ENCODE measurements at regions not wholly inside any gene's neighbourhood (a gene's known extent, or its start where the extent isn't known, plus 50 kb on each side); places are given as distances from the start of the nearest gene placed in this dataset.

DNA sequence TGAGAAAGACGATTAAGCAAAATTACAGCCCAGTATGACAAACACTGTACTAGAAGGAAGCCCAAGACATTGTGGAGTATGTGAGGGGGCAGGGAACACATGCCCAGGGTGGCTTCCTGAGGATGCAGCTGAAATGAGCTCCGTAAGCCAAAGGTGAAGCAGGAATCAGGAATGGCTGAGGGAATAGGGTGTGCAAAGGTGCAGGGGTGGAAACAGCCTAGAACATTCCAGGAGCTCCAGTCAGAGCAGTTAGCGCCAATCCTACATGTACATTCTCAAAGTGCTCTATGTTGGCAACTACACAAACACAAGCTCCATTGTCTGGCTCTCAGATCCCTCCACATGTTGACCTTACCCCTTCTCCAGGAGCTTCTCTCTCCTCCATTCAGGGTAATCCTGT lies 257.9 kb downstream of the MAN2A1 start:
- TF ChIP-seq, protein P1, sequence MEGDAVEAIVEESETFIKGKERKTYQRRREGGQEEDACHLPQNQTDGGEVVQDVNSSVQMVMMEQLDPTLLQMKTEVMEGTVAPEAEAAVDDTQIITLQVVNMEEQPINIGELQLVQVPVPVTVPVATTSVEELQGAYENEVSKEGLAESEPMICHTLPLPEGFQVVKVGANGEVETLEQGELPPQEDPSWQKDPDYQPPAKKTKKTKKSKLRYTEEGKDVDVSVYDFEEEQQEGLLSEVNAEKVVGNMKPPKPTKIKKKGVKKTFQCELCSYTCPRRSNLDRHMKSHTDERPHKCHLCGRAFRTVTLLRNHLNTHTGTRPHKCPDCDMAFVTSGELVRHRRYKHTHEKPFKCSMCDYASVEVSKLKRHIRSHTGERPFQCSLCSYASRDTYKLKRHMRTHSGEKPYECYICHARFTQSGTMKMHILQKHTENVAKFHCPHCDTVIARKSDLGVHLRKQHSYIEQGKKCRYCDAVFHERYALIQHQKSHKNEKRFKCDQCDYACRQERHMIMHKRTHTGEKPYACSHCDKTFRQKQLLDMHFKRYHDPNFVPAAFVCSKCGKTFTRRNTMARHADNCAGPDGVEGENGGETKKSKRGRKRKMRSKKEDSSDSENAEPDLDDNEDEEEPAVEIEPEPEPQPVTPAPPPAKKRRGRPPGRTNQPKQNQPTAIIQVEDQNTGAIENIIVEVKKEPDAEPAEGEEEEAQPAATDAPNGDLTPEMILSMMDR (IDR thresholded peaks at IDR 0.05; ENCODE audit: insufficient read depth, low read length, missing control alignments), result no peak
- H3K4me3 ChIP-seq (ENCODE audit: low read depth, low read length), result no peak overlapping the region
- DNase-seq (ENCODE audit: low read depth, low spot score), result no peak
- ChIA-PET POLR2A (no interaction called here), CTCF (interaction anchor here (0.9 kb wide), 1 partner anchor 10 kb away, joined by 3 read pairs; no protein-coding TSS in a partner anchor)

DNA sequence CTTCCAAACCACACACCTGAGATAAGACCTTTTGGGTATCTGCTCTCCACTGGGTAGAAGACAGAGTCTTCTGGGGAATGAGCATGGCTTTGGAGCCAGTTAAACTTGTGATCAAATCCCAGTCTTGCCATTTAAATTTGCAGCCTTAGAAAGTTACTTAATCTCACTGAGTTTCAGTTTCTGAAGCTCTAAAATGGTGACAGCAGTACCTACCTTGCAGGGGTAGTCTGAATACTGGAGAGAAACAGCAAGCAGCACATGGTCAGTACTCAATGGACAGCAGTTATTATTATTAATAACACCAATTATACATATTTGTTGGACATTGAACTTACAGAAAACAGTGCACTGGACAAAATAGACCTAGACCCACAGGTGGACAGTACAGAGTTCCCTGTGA lies 260.9 kb downstream of the MAN2A1 start:
- POLR2A ChIA-PET, result no interaction called here
- CTCF ChIA-PET, result no interaction called here

DNA sequence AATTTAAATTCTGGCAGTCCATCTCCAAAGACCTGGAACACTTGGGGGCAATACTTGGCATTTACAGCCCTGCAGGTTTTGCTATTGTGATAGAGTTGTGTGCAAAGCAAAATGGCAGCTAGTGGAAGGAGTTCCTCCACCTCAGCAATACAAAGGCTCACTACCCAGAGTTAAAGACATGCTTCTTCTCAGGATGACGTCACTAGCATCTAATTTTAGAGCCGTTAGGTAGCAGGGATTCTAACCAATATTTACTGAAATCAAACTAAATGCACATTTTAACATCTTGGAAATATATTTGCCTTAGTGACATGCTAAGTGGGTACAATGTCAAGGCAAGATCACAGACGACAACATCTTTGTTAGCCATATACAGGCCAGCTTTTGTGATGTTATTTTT lies 261.6 kb downstream of the MAN2A1 start:
- TF ChIP-seq, protein P1 (IDR thresholded peaks at IDR 0.05; ENCODE audit: insufficient read depth, low read length, missing control alignments), result no peak
- ChIA-PET POLR2A (no interaction called here), CTCF (no interaction called here)
- H3K4me3 ChIP-seq (ENCODE audit: low read depth, low read length), result no peak overlapping the region
- no peak for DNase-seq (ENCODE audit: low read depth, low spot score)

More for the DNA sequence above, 260.9 kb downstream of the MAN2A1 start:
- no peak overlapping the region for H3K4me3 ChIP-seq (ENCODE audit: low read depth, low read length)
- DNase-seq (ENCODE audit: low read depth, low spot score), result no peak
- TF ChIP-seq, protein P1 (IDR thresholded peaks at IDR 0.05; ENCODE audit: insufficient read depth, low read length, missing control alignments), result no peak

DNA sequence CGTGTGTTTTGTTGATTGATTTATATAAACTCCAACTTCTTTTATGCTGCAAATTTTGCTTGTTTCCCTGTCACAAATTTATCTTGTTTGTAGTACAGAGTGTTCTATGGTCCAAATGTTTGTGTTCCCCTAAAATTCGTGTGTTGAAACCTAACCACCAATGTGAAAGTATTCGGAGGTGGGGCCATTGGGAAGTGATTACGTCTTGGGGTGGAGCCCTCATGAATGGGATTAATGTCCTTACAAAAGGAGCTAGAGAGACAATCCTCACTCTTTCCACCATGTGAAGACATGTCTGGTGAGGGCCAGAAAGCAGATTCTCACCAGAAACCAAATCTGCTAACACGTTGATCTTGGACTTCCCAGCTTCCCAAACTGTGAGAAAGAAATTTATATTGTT lies 262.0 kb downstream of the MAN2A1 start:
- TF ChIP-seq, protein P1 (IDR thresholded peaks at IDR 0.05; ENCODE audit: insufficient read depth, low read length, missing control alignments), result no peak
- POLR2A ChIA-PET, result no interaction called here
- no peak for DNase-seq (ENCODE audit: low read depth, low spot score)
- H3K4me3 ChIP-seq (ENCODE audit: low read depth, low read length), result no peak overlapping the region
- CTCF ChIA-PET, result no interaction called here

DNA sequence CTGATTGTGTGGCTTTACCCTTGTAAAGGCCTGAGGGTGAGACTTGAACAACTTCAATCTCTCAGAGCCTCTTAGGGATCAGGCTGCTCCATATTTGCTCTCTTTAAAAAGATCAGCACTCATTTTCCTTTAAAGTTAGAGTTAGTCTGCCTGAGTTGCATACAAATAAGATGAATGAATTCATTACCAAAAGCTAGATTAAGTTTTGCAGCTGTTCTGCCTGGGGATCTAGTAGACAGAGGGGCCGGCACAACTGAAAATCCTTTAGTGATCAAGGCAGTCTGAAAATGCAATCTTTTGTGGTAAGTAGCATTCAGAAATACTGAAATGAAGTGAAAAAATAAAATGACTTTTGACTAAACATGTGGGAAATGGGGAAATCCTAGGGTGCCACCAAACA lies 264.0 kb downstream of the MAN2A1 start:
- ChIA-PET CTCF (no interaction called here), POLR2A (no interaction called here)
- TF ChIP-seq, protein P1 (IDR thresholded peaks at IDR 0.05; ENCODE audit: insufficient read depth, low read length, missing control alignments), result no peak
- no peak for DNase-seq (ENCODE audit: low read depth, low spot score)
- H3K4me3 ChIP-seq (ENCODE audit: low read depth, low read length), result no peak overlapping the region

DNA sequence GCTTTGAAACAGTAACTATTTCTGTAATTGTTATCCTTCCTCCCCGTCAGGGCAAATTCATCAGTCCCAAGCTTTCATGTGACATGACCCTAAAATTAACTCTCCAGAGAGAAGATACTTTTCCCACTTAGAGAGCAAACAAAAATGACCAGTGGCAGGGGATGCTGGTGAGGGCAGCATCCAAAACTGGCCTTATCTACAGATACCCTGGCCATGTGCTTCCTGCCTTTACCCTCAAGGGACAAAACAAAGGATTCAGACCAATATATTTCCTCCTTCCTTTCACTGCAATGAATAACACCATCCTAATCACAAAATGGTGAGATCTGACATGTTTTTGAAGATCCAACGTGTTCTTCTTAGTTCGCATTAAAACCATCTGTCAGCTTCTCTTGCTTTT lies 267.2 kb downstream of the MAN2A1 start:
- POLR2A ChIA-PET, result no interaction called here
- TF ChIP-seq, protein P1 (IDR thresholded peaks at IDR 0.05; ENCODE audit: insufficient read depth, low read length, missing control alignments), result no peak

More for the DNA sequence above, 267.2 kb downstream of the MAN2A1 start:
- CTCF ChIA-PET, result no interaction called here
- no peak overlapping the region for H3K4me3 ChIP-seq (ENCODE audit: low read depth, low read length)
- no peak for DNase-seq (ENCODE audit: low read depth, low spot score)

All from AG04449 (cell line).